ENCODE measurements at regions not wholly inside any gene's neighbourhood (a gene's known extent, or its start where the extent isn't known, plus 50 kb on each side); places are given as distances from the start of the nearest gene placed in this dataset.

- TF ChIP-seq EZH2 (IDR thresholded peaks at IDR 0.05; ENCODE audit: borderline replicate concordance, low read depth, low read length, severe bottlenecking) (no peak), CTCF (IDR thresholded peaks at IDR 0.05; ENCODE audit: borderline replicate concordance, extremely low read depth, low read length, poor library complexity, severe bottlenecking) (no peak)
These were observed 85.2 kb upstream of the ITGA4 start for GRCh38 chr2:181371782-181372645.
